HCT116 (cell line): ENCODE measurements at regions not wholly inside any gene's neighbourhood (a gene's known extent, or its start where the extent isn't known, plus 50 kb on each side); places are given as distances from the start of the nearest gene placed in this dataset.

Experiments used
- ATAC-seq: fragments of 200-7000 bp; cut with Tn5 transposase; 2 replicates; pipeline ENCODE4 v1.9.1; 2020; ENCODE audit warnings: mild to moderate bottlenecking, moderate library complexity
- BruUV-seq: library from RNA; stranded (reverse); fragments of 400-500 nt; replicated peaks from 2 replicates; lab custom pipeline; 2021; lab: Mats Ljungman, UMichigan
- CTCF ChIA-PET: fragments of 300-600 bp; sonication (Branson Sonifier 250); formaldehyde crosslinking; loops from one replicate; lab custom pipeline; 2021; ENCODE audit warnings: antibody characterized with exemption; lab: Charles Lee
- POLR2A ChIA-PET: fragments of 300-600, 350-600 bp; sonication (Branson Sonifier 250); formaldehyde crosslinking; loops from one replicate; lab custom pipeline; 2021; ENCODE audit warnings: antibody characterized with exemption; lab: Charles Lee
- RAD21 ChIA-PET, 2 experiments: fragments of 300-600 bp; sonication (Branson Sonifier 250); formaldehyde crosslinking; loops; one replicate each; lab custom pipeline; 2023; ENCODE audit warnings: low total read pairs in 2 of 2; ENCODE audit not compliant: uncharacterized antibody in 2 of 2, unreplicated experiment in 2 of 2, low non-redundant PET in 1 of 2; lab: Charles Lee
- DNase-seq: peaks from one replicate; pipeline ENCODE4 v3.0.0-alpha.2; 2010; ENCODE audit warnings: low read depth, low spot score
- H2AFZ ChIP-seq: fragments of 200-600 bp; shearing (Covaris generic), sonication (generic); 2 replicates; pipeline ENCODE4 v1.6.1; 2017; ENCODE audit warnings: low read depth, mixed run types, mixed read lengths, antibody characterized with exemption, low read length; ENCODE audit not compliant: poor library complexity, severe bottlenecking
- H3K27ac ChIP-seq: 2 replicates; pipeline ENCODE4 v1.5.1; 2012; ENCODE audit warnings: low read depth, low read length
- H3K27me3 ChIP-seq: fragments of 200-600 bp; sonication (generic); 2 replicates; pipeline ENCODE4 v1.6.1; 2016; ENCODE audit warnings: mixed run types, low read length, mixed read lengths; ENCODE audit not compliant: insufficient read depth
- H3K36me3 ChIP-seq, 2 experiments: fragments of 200-500 bp in 1 of 2; fragments of 200-600 bp in 1 of 2; sonication (Bioruptor generic) in 1 of 2; sonication (generic) in 1 of 2; 2 replicates each; pipeline versions ENCODE4 v1.5.1 to v1.6.1; 2014 to 2016; ENCODE audit warnings: low read length in 2 of 2, inconsistent platforms in 1 of 2, mixed read lengths in 1 of 2, mixed run types in 1 of 2; ENCODE audit not compliant: insufficient read depth in 2 of 2, control insufficient read depth in 1 of 2
- H3K4me1 ChIP-seq, 2 experiments: fragments of 200-600 bp in 1 of 2; sonication (generic) in 1 of 2; 2 replicates each; pipeline versions ENCODE4 v1.5.1 to v1.6.1; 2012 to 2017; ENCODE audit warnings: low read length in 2 of 2, inconsistent platforms in 1 of 2, mild to moderate bottlenecking in 1 of 2, mixed read lengths in 1 of 2, mixed run types in 1 of 2, moderate library complexity in 1 of 2; ENCODE audit not compliant: insufficient read depth in 2 of 2, control insufficient read depth in 1 of 2
- H3K4me2 ChIP-seq: fragments of 200-600 bp; sonication (generic); 2 replicates; pipeline ENCODE4 v1.6.1; 2017; ENCODE audit warnings: mixed run types, low read length, mixed read lengths
- H3K4me3 ChIP-seq, 2 experiments: fragments of 200-600 bp in 1 of 2; sonication (generic) in 1 of 2; replicated peaks in 1 of 2; 2 replicates each; pipeline ENCODE4 v1.5.1; 2011 to 2016; ENCODE audit warnings: low read length in 2 of 2, control low read depth in 1 of 2, low read depth in 1 of 2, mild to moderate bottlenecking in 1 of 2, mixed read lengths in 1 of 2, mixed run types in 1 of 2
- H3K79me2 ChIP-seq: fragments of 200-600 bp; sonication (generic); 2 replicates; pipeline ENCODE4 v1.6.1; 2017; ENCODE audit warnings: mild to moderate bottlenecking, mixed run types, low read length, moderate library complexity, mixed read lengths; ENCODE audit not compliant: insufficient read depth
- H3K9ac ChIP-seq: fragments of 200-600 bp; sonication (generic); 2 replicates; pipeline ENCODE4 v1.6.1; 2016; ENCODE audit warnings: low read length, mixed read lengths
- H3K9me2 ChIP-seq: fragments of 200-600 bp; sonication (generic), shearing (Covaris generic); 2 replicates; pipeline ENCODE4 v1.6.1; 2017; ENCODE audit warnings: mixed run types, mild to moderate bottlenecking, moderate library complexity; ENCODE audit not compliant: insufficient read depth
- H3K9me3 ChIP-seq, 2 experiments: fragments of 200-500 bp in 1 of 2; fragments of 200-600 bp in 1 of 2; sonication (Bioruptor generic) in 1 of 2; sonication (generic) in 1 of 2; 2 replicates each; pipeline ENCODE4 v1.6.1; 2014 to 2017; ENCODE audit warnings: low read length in 2 of 2, mixed read lengths in 2 of 2, inconsistent platforms in 1 of 2, low read depth in 1 of 2, mild to moderate bottlenecking in 1 of 2, mixed run types in 1 of 2, moderate library complexity in 1 of 2; ENCODE audit not compliant: control insufficient read depth in 1 of 2, insufficient read depth in 1 of 2
- H4K20me1 ChIP-seq: fragments of 200-600 bp; sonication (generic), shearing (Covaris generic); 2 replicates; pipeline ENCODE4 v1.6.1; 2017; ENCODE audit warnings: mixed run types, mild to moderate bottlenecking, moderate library complexity; ENCODE audit not compliant: insufficient read depth
- ATF3 ChIP-seq: IDR thresholded peaks from 2 replicates; pipeline ENCODE4 v1.6.1; 2012
- CBX3 ChIP-seq: IDR thresholded peaks from 2 replicates; pipeline ENCODE4 v1.6.1; 2012; ENCODE audit warnings: low read depth
- CEBPB ChIP-seq: IDR thresholded peaks from 2 replicates; pipeline ENCODE4 v1.6.1; 2012; ENCODE audit warnings: low read depth
- EGR1 ChIP-seq: IDR thresholded peaks from 2 replicates; pipeline ENCODE4 v1.6.1; 2012; ENCODE audit warnings: low read depth
- EZH2 ChIP-seq: fragments of 200-600 bp; sonication (generic); IDR thresholded peaks from 2 replicates; pipeline ENCODE4 v1.6.1; 2017; ENCODE audit warnings: antibody characterized with exemption, mixed run types
- EZH2phosphoT487 ChIP-seq: fragments of 200-600 bp; IDR thresholded peaks from 2 replicates; pipeline ENCODE4 v1.6.1; 2018; ENCODE audit warnings: antibody characterized with exemption, borderline replicate concordance
- JUND ChIP-seq: IDR thresholded peaks from 2 replicates; pipeline ENCODE4 v1.6.1; 2012
- POLR2AphosphoS5 ChIP-seq: IDR thresholded peaks from 2 replicates; pipeline ENCODE4 v1.6.1; 2011; ENCODE audit warnings: mild to moderate bottlenecking, low read depth, low read length, moderate library complexity
- RAD21 ChIP-seq: IDR thresholded peaks from 2 replicates; pipeline ENCODE4 v1.6.1; 2012; ENCODE audit warnings: low read depth, mild to moderate bottlenecking
- REST ChIP-seq: IDR thresholded peaks from 2 replicates; pipeline ENCODE4 v1.6.1; 2012; ENCODE audit warnings: low read depth
- ZFX ChIP-seq: fragments of 450-650 bp; IDR thresholded peaks from 2 replicates; pipeline ENCODE4 v1.6.1; 2017
- ZNF274 ChIP-seq: fragments of 200-500 bp; sonication (Bioruptor generic); IDR thresholded peaks from 2 replicates; pipeline ENCODE4 v1.6.1; 2014; ENCODE audit warnings: mild to moderate bottlenecking, low read depth, low read length, inconsistent platforms
- intact Hi-C: fragments of 100-400 bp; cut with micrococcal nuclease; formaldehyde crosslinking; loops from 2 replicates; pipeline ENCODE4 v1.10.0; 2022

- TF ChIP-seq REST (no peak), ATF3 (no peak), CBX3 (no peak), ZNF274 (no peak), EGR1 (no peak)
Measured at GRCh38 chr6:169074526-169074925, 179.1 kb downstream of the THBS2 start (continued).

GRCh38 chr6:169073311-169073710 is 180.3 kb downstream of the THBS2 start:
- peaks cover 6 to 18% of the 10 kb centered on the region in 2 experiments; a peak in 3 of 4 replicates for H3K4me1 ChIP-seq
- H3K27me3 ChIP-seq: no peaks in the 10 kb centered on the region
- no peak overlapping the region for H3K9ac ChIP-seq
- H3K27ac ChIP-seq: no peak overlapping the region
- RAD21 ChIA-PET: no interaction called here
- BruUV-seq: no TSS peak
- ATAC-seq: no peak
- no peak for DNase-seq
- H3K9me3 ChIP-seq: no peaks in the 10 kb centered on the region
- H3K9me2 ChIP-seq: no peaks in the 10 kb centered on the region
- H3K4me2 ChIP-seq: no peak overlapping the region
- CTCF ChIA-PET: no interaction called here
- no peak overlapping the region for H2AFZ ChIP-seq
- no peak for TF ChIP-seq EZH2phosphoT487
- TF ChIP-seq EGR1: no peak
- no peak for TF ChIP-seq CEBPB
- TF ChIP-seq POLR2AphosphoS5: no peak
- no peak for TF ChIP-seq RAD21
- no peak for TF ChIP-seq CBX3
- no peak for TF ChIP-seq EZH2
- TF ChIP-seq ZFX: no peak
- TF ChIP-seq JUND: no peak
- H3K36me3 ChIP-seq: no peaks in the 10 kb centered on the region
- POLR2A ChIA-PET: no interaction called here
- no peaks in the 10 kb centered on the region for H3K79me2 ChIP-seq
- intact Hi-C loops: no loop called here
- no peaks in the 10 kb centered on the region for H4K20me1 ChIP-seq
- no peak overlapping the region for H3K4me3 ChIP-seq
